GM18498 (cell line): ENCODE measurements at regions not wholly inside any gene's neighbourhood (a gene's known extent, or its start where the extent isn't known, plus 50 kb on each side); places are given as distances from the start of the nearest gene placed in this dataset.

Experiments used
- ATAC-seq: cut with Tn5 transposase; IDR thresholded peaks from one replicate; pipeline ENCODE4 v1.9.1; 2021; ENCODE audit warnings: mild to moderate bottlenecking, moderate library complexity; ENCODE audit not compliant: unreplicated experiment

DNA sequence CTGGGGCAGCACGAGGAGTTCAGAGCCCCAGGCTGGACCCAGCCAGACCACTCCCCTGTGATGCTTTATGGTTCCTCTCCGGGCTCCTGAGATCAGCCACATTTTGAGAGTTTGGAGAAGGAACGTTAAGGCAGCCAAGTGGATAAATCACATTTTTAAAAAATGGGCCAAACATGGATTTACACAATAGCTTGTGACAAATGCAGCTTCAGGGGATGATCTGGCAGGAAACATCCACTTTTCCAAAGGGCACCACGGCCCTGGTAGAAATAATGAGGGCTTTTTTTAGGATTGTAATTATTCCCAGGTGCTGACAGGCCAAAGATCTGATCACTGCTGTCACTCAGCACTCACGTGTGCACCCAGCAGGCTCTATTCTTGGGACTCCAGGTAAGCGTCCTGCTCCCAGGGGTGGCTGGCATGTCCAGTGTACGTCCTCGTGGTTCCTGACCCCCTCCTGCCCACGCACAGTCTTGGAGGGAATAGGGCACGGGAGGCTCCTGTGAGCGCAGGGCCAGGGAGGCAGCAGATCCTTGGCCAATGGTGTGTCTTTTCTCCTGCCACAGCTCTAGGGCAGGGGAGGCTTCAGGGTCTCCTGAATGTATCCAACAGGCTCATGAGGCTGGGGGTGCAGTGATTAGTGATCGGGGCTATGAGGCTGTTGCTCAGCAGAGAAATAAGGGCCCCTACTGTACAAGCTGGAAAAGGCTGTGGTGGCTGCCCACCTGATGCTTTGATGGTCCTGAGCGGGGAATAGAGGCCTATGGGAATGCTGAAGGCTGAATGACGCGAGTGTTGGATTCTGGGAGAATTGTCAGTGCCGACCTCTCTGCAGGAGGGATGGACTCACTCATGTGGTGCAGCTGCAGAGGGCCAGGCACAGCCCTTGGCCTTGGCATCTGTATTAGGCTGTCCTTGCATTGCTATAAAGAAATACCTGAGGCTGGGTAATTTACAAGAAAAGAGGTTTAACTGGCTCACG, 415.7 kb downstream of the PTPRU start:
- ATAC-seq = no peak

DNA sequence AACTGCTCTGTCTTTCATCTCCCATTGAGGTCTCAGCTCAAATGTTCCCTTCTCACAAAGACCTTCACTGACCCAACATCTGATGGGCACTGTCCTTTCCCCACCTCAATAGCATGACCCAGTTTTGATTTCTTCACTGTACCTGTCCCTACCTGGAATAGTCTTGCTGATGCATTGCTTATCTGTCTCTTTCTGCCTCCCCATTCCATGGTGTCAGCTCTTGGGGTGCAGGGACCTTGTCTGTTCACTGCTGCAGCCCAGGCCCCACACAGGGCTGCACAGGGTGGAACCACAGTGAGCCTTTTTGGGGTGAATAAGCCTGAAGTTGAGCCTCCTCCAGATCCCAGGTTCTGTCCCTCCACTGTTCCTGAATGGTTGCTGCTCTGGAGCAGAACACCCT, 414.9 kb downstream of the PTPRU start:
- no peak for ATAC-seq

DNA sequence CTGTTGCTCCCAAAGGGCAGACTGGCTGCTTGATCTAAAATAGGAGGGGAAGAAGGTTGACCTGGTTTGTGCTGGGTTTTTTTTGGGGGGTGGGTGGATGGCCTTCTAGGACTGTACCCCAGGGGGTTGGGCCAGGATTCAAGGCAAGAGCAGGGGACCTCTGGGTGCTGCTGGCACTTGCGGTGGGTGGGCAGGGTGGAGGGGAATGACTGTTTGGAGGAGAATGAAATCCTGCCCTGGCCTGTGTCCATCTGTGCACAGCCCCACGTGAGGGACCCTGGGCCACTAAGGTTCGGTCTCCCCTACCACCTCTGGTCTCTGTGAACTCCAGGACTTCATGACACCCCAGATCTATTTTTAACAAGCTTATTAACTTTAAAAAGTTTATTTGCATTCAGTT, 414.2 kb downstream of the PTPRU start:
- no peak for ATAC-seq

DNA sequence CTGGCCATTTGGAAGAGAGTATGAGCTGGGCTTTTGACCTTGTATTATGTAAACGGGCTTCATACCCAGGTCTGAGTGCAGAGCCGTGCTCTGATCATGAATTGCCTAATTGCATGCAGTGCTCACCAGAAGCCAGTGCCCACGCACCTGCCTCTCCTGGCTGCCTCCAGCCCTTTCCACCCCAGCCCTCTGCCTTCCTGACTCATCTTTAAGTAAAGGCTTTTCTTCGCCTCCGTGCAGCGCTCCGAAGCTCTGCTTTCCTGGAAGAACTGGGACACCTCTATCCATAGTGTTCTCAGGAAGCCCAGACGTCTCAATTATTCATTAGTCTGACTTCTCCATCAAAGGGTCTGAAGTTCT, 413.7 kb downstream of the PTPRU start:
- no peak for ATAC-seq

DNA sequence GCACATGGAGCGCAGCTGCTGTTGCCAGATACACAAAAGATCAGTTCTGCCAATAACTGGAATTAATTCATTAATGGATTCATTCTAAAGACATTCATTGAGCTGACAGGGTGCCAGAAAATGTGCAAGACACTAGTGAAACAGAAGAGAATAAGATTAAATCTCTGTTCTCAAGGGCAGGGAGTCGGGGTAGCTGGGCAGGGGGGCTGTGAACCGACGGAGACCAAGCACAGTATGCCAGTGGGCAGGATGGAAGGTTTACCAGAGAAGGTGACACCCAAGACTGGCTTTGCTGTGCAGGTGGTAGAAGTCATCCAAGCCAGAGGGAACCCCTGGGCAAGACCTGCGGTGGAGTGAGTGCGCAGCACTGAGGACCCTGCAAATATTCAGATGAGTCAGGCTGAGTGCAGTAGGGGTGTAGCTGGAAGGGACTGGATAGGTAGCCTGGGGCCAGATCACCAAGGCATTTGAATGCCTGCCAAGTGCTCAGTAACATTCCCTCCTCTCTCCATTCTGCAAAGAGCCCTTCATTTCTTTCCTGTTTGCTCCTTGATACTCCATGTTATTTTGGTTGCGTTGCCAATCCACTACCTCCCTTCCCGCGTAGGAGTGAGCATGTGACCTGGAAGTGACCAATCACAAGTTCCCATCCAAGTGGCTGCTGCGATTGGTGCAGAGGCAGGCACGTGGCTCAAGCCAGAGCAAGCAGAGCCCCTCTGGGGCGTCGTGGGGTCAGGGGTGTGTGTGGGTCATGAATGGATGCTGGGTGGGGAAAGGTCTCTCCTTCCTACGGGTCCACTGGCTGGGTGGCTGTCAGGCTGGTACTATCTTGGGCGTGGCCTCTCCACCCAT, 413.1 kb downstream of the PTPRU start:
- no peak for ATAC-seq

DNA sequence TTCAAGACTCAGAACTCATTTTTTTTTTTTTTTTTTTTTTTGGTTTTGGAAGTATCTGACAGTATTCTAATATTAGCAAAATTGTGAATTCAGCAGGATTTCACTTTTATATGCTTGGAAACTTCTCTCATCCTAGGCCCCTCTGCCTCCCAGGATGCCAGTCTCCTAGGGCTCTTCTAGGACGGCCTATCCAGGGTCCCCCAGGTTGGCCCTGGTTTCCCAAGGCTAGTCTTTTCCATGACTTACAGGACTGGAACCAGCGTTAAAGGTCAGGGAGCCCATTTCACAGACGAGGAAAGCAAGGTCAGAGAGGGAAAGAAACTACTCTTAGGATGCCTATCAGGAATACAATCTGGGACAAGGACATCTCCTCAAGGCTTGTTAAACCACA, 412.5 kb downstream of the PTPRU start:
- no peak for ATAC-seq

DNA sequence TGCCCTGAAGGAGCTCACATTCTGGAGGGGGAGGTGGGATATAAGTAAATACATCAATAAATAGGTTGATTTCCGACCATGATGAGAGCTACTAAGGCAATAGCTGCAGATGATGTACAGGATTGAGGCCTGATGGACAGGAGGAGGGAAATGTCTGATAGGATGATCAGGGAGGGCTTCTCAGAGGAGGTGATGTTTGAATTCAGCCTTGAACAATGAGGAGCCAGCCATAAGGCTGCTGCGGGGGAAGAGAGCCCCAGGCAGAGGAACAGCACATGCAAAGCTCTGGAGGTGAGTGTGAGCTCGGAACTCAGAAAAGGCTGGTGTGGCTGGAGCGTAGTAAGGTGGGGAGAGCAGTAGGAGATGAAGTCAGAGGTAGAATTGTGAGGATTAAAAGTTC, 411.7 kb downstream of the PTPRU start:
- ATAC-seq = no peak

DNA sequence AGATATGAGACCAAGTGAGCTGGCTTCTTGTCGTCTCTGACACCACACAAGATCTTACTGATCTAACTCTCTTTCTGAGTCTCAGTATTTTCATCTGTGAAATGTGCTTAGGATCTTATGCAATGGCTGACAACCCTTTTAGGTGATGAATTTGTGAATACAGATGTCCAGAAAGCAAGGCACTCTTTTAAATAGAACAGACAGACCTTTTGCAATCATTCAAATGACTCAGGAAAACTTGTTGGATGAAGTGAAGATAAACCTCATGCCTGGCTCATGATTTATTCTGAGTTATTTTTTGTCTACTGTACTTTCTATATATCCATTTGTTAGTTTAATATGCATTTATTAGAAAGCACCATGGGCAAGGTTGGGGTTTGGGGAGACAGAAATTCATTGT, 411.3 kb downstream of the PTPRU start:
- ATAC-seq = no peak

DNA sequence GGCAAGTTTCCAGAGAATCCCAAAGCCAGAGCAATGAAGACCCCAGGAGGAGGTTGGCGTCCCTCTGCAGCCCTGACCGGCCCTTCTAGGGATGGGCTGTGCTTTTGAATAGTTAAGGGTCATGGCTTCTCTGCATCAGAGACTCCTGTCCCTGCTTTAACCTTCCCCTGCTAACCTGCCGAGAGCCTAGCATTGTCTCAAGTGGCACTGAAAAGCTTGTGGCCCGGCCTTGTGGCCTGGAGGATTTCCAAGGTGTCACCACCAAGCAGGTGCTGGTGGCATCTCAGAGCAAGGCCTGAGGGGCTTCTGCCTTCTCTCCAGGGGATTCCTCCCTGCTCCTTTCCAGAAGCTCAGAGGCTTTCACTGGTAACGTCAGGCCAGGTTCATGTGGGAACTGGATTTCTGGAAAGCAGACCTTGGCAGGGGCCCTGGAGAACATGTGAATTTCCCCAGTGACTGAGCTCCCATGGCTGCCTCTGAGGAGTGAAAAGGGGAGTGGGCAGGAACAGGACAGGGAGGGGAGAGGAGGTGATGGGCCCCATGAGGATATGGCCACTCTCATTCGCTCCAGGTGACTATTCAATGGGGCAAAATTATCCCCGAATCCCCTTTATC, 409.9 kb downstream of the PTPRU start:
- no peak for ATAC-seq

DNA sequence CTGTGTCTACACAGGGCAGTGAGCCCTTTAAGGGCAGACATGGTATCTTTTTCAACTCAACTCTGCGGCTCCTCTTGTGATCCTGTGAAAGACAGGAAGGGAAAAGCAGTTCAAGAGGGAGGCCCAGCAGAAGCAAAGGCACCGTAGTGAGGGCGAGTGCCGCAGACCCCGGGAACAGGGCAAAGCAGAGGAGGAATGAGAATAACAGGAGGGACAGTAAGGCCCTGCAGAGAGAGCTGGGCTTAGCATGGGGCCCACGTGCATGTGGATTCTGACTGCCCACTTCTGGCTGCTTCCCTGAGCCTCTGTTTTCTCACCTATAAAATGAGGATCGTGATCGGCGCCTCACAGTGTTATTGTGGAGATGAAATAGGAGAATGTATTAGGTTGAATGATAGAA, 409.3 kb downstream of the PTPRU start:
- ATAC-seq = no peak

DNA sequence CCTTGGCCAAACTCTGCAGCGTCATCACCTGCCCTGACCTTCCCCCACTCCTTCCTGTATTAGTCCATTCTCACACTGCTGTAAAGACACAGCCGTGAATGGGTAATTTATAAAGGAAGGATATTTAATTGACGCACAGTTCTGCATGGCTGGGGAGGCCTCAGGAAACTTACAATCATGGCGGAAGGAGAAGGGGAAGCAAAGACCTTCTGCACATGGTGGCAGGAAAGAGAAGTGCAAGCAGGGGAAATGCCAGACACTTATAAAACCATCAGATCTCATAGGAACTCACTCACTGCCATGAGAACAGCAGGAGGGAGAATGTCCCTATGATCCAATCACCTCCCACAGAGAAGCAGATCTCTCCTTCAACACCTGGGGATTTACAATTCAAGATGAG, 408.5 kb downstream of the PTPRU start:
- no peak for ATAC-seq

DNA sequence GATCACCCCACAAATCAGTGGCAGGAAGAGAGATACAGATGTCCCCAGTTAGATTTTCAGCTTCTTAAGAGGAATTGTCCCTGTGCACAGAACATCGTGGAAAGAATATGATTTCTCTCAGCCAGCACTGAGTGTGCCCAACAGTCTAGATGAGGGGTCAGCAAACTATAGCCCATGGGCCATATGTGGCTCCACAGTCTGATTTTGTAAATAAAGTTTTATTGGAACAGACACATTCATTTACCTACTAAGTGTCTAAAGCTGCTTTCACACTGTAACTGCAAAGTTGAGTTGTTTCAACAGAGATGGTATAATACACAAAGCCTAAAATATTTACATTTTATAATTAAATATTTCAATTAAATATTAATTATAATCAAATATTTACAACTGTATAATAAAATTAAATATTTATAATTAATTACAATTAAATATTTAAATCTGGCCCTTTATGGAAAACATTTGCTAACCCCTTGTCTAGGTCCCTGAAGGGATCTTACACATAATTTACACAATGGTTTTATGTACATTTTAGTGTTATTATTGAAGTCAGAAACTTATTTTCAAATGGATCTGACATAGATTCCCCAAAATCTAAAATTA, 407.6 kb downstream of the PTPRU start:
- no peak for ATAC-seq

DNA sequence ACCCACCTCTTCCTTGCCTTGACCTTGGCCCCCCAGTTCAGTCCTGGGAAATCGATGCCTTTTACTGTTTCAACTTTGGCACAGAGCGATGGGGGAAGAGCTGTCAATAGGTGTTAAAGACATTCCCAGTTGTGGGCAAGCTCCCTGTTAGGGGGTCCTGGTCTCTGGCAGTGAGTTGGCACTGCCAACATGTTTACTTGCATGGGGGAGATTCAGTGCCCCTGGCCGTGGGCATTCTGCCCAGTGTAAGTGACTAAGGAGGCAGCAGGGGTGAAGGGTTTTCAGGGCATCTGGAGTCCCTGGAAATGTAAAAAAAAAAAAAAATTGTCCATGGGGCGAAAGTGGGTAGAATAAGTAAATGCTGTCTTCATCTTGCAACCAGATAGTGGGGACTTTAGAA, 407.0 kb downstream of the PTPRU start:
- ATAC-seq = no peak

DNA sequence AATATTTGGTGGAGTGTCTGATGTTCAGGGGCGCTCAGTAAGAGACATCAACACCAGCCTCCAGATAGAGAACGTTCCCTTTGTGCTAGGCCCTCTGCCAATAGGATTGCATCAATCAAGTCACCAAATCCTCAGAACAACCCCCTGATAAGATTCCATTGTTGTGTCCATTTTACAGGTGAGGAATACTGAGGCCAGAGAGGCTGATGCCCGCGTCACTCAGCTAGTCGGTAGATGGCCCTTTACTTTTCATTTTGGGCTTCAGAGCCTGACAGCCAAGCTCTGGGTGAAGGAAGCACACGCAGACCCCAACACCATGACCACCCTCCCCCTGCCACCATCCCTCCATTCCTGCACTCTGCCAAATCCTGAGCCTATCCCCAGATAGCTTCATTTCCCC, 406.2 kb downstream of the PTPRU start:
- no peak for ATAC-seq

DNA sequence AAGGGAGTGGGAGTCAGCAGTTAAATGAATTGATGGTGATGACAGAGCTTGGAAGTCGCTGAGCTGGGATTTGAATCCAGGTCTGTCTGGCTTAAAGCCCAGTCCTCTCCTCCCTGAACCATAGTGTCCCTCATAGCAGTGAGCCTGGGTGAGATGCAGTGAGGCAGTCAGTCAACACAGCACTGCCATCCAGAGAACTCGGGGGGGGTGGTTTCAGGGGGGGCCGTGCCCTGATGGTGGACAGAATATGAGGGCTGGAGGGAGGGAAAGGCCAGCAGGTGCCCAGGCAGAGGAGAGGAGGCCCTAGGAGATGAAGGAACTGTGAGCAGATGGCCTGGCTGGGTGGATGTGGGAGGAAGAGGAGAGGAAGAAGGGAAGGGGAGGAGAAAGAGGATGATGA, 405.6 kb downstream of the PTPRU start:
- no peak for ATAC-seq

DNA sequence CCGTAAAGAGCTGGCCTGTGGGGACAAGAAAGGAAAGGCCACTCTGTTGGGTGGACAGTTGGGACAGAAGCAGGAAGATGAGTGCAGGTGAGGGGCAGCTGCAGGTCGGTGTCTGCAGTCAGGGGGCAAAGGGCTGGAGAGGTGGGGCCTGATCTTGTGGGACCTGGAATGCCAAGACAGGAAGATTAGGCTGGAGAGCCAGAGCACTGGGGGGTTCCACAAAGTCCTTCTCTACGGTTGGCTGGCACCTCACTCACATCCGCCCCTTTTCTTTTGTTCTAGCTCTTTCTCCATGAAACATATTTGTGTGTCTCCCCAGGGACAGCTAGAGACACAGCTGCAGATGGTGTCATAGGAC, 404.1 kb downstream of the PTPRU start:
- no peak for ATAC-seq

DNA sequence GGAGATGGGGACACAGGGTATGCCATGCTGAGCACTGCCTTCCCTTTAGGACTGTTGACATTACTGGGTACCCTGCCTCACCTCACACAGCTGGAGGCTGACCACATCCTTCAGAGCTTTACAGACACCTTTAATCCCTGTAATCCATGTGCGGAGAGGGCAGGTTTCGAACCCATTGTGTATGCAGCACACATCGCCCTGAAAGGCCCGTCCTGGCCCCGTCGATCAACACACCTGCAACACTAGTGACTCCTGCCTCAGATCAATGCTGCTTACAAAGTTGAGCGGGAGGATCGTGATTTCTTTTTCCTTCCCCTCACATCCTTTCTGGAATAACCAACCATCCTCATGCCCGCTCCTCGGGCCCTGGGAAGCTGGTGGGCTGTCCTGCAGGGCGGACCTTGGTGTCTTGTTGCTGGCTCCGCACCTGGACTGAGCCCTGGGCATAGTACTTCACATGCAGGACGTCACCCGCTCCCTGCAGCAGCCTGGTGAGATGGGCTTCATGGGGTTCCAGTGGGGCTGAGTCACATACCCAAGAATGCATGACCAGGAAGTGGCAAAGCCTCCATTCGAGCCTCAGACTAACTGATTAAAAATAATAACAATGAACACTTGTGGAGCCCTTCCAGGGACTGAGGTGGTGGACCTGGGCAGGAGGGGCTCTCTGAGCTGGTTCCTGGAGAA, 403.6 kb downstream of the PTPRU start:
- ATAC-seq = no peak

DNA sequence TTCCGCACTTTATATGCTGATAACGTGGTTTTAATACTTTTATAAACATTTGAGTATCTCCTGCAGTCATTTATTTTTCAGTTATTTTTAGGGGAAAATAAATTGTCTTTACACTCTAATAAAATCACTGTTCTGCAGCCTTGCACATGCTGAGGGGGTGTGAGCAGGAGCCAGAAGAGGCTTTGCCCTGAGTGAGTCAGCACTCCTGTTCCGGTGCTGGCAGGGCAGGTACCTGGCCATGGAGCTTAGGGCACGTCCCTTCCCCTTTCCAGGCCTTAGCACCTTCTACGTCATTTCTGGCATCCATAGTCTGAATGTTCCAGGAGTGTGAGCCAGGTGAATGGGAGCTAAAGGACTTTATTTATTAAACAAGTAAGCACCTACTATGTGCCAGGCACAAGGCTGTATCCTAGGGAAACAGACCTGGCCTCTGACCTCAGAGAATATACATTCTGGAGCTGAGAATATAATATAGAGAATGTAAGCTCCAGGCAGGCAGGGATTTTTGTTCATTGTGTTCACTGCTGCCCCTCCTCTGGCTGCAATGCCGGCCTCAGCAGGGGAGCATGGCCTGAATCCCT, 402.9 kb downstream of the PTPRU start:
- ATAC-seq = no peak

DNA sequence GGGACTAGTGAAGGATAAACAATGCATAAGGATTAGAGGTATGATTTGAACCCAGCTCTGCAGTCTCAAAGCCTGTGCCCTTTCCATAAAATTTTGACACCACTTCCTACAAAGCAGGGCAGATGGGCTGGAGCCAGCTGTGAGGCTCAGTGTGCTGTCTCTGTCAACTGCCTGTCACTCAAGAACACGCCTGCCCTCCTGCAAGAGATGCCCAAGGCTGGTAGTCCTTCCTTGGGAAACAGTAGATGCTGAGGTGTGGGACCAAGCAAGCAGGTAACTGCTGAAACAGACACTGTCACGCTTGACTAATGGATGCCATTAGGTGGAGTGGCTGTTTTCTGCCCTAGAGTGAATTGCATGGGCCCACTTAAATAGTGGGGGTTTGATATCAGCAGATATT, 402.0 kb downstream of the PTPRU start:
- ATAC-seq = no peak

DNA sequence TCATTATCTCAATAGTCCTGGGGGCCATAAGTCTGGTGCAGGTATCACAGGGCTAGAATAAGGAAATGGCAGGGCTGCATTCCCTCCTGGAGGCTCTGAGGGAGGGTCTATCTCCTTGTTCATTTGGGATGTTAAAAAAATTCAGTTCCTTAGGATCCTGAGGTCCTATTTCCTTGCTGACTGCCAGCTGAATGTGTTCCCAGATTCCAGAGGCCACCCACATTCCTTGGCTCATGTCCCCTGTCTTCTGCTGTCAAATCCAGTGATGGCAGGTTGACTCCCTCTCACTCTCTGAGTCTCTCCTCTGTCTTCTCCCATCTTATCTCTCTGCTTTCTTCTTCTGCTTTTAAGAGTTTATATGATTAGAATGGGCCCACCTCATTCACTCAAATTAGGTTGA, 400.6 kb downstream of the PTPRU start:
- no peak for ATAC-seq
